ENCODE measurements at regions not wholly inside any gene's neighbourhood (a gene's known extent, or its start where the extent isn't known, plus 50 kb on each side); places are given as distances from the start of the nearest gene placed in this dataset.
"Not testable (repeated sequence)": the region's sequence is repeated elsewhere in the genome, so short reads cannot be mapped to it uniquely, and the experiment has no call there.

GRCh38 chr6:86780923-86781322 is 156.4 kb upstream of the HTR1E start:
- no peaks in the 10 kb centered on the region for H3K27me3 Mint-ChIP-seq
- H3K27ac Mint-ChIP-seq: no peak overlapping the region
- H3K4me1 Mint-ChIP-seq: no peaks in the 10 kb centered on the region
- no peaks in the 10 kb centered on the region for H3K9me3 Mint-ChIP-seq
- no peaks in the 10 kb centered on the region for H3K36me3 Mint-ChIP-seq
- H3K4me3 Mint-ChIP-seq: no peak overlapping the region

DNA sequence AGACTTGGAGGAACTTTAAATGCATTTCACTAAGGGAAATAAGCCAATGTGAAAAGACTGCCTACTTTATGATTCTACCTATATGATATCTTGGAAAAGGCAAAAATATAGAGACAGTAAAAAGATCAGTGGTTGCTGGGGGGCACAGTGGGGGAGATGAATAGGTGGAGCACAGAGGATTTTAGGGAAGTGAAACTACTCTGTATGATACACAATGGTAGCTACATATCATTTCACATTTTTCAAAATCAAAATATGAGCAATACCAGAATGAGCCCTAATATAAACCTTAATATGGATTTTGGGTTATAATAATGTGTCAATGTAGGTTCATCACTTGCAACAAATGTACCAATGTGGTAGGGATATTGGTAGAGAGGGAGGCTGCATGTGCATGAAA is 161.4 kb upstream of the HTR1E start:
- H3K36me3 Mint-ChIP-seq: no peaks in the 10 kb centered on the region
- H3K4me3 Mint-ChIP-seq: no peak overlapping the region
- H3K9me3 Mint-ChIP-seq: no peaks in the 10 kb centered on the region
- no peaks in the 10 kb centered on the region for H3K27me3 Mint-ChIP-seq
- no peak overlapping the region for H3K27ac Mint-ChIP-seq
- no peaks in the 10 kb centered on the region for H3K4me1 Mint-ChIP-seq

DNA sequence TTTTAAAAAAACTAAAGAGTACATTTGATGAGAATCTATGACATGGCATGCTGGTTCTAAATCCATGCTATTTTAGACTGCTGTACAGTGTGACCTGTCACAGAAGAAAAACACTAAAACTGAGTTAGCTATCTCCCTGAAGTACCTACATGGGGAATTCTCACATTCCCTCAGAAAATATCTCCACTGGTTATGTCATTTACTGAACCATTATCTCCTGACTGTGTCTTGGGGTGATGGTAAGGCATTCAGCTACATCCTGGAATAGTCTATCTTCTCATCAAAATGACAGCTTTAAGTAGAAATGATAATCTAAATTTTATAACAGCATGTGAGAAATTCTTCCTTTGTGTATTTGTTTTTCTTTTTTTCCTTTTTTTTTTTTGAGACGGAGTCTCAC is 172.1 kb upstream of the HTR1E start:
- Mint-ChIP-seq H3K27ac (no peak overlapping the region), H3K27me3 (no peaks in the 10 kb centered on the region), H3K4me1 (no peaks in the 10 kb centered on the region), H3K9me3 (peaks cover 7% of the 10 kb centered on the region), H3K36me3 (no peaks in the 10 kb centered on the region), H3K4me3 (no peak overlapping the region)

GRCh38 chr6:86759953-86760352 is 177.4 kb upstream of the HTR1E start:
- not testable (repeated sequence) for H3K4me1 Mint-ChIP-seq, H3K27ac Mint-ChIP-seq, H3K27me3 Mint-ChIP-seq, H3K4me3 Mint-ChIP-seq, H3K36me3 Mint-ChIP-seq
- H3K9me3 Mint-ChIP-seq: peaks cover 11% of the 10 kb centered on the region

- Mint-ChIP-seq H3K36me3 (no peaks in the 10 kb centered on the region), H3K4me1 (no peaks in the 10 kb centered on the region), H3K4me3 (no peak overlapping the region), H3K27me3 (no peaks in the 10 kb centered on the region), H3K9me3 (peaks cover 4% of the 10 kb centered on the region), H3K27ac (no peak overlapping the region)
These were observed 180.6 kb upstream of the HTR1E start for GRCh38 chr6:86756640-86757229.

DNA sequence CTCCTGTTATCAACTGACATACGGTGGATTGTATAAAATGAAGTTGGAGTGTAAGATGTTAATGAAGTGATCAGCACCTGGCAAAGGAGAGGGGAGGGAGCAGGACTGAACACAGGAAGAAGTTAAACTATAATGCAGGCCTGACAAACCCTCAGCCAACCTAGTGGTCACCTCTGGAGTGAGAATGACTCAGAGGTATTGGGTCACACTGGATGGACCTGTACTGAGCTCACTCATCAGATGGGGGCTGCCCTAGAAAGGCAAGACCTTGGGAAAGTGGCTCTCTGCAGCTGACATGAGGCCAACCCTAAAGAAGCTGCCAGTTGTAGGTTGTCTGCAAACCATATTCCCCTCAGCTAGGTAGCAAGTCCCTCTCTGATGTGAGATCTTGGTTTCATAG is 193.3 kb upstream of the HTR1E start:
- H3K27ac Mint-ChIP-seq: no peak overlapping the region
- no peaks in the 10 kb centered on the region for H3K36me3 Mint-ChIP-seq
- H3K27me3 Mint-ChIP-seq: peaks cover 2% of the 10 kb centered on the region
- no peaks in the 10 kb centered on the region for H3K4me1 Mint-ChIP-seq
- no peaks in the 10 kb centered on the region for H3K9me3 Mint-ChIP-seq
- no peak overlapping the region for H3K4me3 Mint-ChIP-seq

- no peak overlapping the region for H3K4me3 Mint-ChIP-seq
- H3K4me1 Mint-ChIP-seq: no peaks in the 10 kb centered on the region
- H3K27me3 Mint-ChIP-seq: no peaks in the 10 kb centered on the region
- peaks cover 10% of the 10 kb centered on the region for H3K9me3 Mint-ChIP-seq
- H3K36me3 Mint-ChIP-seq: no peaks in the 10 kb centered on the region
- no peak overlapping the region for H3K27ac Mint-ChIP-seq
These were observed 199.2 kb upstream of the HTR1E start for GRCh38 chr6:86738078-86738477.

DNA sequence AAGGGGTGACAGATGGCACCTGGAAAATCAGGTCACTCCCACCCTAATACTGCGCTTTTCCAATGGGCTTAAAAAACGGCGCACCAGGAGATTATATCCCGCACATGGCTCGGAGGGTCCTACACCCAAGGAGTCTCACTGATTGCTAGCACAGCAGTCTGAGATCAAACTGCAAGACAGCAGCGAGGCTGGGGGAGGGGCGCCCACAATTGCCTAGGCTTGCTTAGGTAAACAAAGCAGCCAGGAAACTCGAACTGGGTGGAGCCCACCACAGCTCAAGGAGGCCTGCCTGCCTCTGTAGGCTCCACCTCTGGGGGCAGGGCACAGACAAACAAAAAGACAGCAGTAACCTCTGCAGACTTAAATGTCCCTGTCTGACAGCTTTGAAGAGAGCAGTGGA is 205.7 kb upstream of the HTR1E start:
- H3K36me3 Mint-ChIP-seq, H3K27ac Mint-ChIP-seq, H3K27me3 Mint-ChIP-seq, H3K4me3 Mint-ChIP-seq, H3K4me1 Mint-ChIP-seq: not testable (repeated sequence)
- H3K9me3 Mint-ChIP-seq: peaks cover 16% of the 10 kb centered on the region

DNA sequence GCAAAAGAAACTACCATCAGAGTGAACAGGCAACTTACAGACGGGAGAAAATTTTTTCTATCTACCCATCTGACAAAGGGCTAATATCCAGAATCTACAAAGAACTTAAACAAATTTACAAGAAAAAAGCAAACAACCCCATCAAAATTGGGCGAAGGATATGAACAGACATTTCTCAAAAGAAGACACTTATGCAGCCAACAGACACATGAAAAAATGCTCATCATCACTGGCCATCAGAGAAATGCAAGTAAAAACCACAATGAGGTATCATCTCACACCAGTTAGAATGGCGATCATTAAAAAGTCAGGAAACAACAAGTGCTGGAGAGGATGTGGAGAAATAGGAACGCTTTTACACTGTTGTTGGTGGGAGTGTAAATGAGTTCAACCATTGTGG is 206.6 kb upstream of the HTR1E start:
- peaks cover 16% of the 10 kb centered on the region for H3K9me3 Mint-ChIP-seq
- not testable (repeated sequence) for H3K4me3 Mint-ChIP-seq, H3K4me1 Mint-ChIP-seq, H3K36me3 Mint-ChIP-seq, H3K27me3 Mint-ChIP-seq, H3K27ac Mint-ChIP-seq

DNA sequence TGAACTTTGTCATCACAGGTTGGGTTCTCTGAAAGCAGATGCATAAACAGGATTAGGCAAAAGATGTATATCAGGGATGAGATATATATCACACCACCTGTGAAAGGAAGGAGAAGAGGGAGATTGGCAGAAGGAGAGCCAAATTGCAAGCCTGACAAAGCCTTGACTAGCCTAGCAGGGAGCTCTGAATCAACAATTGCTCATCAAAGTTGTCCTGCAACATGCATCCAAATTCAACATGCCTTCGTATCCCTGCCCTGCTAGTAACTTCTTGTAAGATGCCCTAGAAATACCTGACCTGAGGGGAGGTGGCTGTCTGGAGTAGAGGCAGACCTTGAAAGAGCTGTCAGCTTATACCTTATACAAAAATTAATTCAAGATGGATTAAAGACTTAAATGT is 207.1 kb upstream of the HTR1E start:
- Mint-ChIP-seq H3K36me3 (no peaks in the 10 kb centered on the region), H3K27ac (no peak overlapping the region), H3K9me3 (peaks cover 16% of the 10 kb centered on the region), H3K27me3 (no peaks in the 10 kb centered on the region), H3K4me1 (no peaks in the 10 kb centered on the region), H3K4me3 (no peak overlapping the region)

DNA sequence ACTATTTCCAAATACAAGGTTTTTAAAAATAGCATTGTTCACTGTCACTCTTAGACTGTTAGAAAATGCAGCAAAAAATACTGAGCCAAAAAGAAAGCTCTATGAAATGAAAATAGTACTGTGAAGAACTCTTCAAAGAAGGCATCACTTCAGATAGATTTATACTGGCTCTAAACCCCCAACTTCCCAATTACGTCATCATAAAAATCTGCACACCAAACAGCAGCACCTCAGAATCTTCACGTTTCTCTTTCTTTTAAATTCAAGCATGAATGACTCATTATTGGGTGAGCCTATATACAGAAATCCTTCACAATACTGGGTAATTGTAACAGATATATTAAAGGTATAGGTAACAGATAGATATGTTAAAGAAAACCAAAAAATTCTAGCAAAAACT is 208.4 kb upstream of the HTR1E start:
- Mint-ChIP-seq H3K27ac (no peak overlapping the region), H3K4me3 (no peak overlapping the region), H3K36me3 (no peaks in the 10 kb centered on the region), H3K9me3 (peaks cover 15% of the 10 kb centered on the region), H3K4me1 (no peaks in the 10 kb centered on the region), H3K27me3 (no peaks in the 10 kb centered on the region)

GRCh38 chr6:86724695-86725094 is 212.6 kb upstream of the HTR1E start:
- no peaks in the 10 kb centered on the region for H3K27me3 Mint-ChIP-seq
- no peaks in the 10 kb centered on the region for H3K4me1 Mint-ChIP-seq
- no peak overlapping the region for H3K4me3 Mint-ChIP-seq
- no peak overlapping the region for H3K27ac Mint-ChIP-seq
- no peaks in the 10 kb centered on the region for H3K36me3 Mint-ChIP-seq
- H3K9me3 Mint-ChIP-seq: no peaks in the 10 kb centered on the region

- H3K27ac Mint-ChIP-seq: no peak overlapping the region
- H3K9me3 Mint-ChIP-seq: no peaks in the 10 kb centered on the region
- no peaks in the 10 kb centered on the region for H3K4me1 Mint-ChIP-seq
- no peaks in the 10 kb centered on the region for H3K36me3 Mint-ChIP-seq
- no peaks in the 10 kb centered on the region for H3K27me3 Mint-ChIP-seq
- H3K4me3 Mint-ChIP-seq: no peak overlapping the region
These were observed 213.6 kb upstream of the HTR1E start for GRCh38 chr6:86723729-86724128.

GRCh38 chr6:86723151-86723550 is 214.2 kb upstream of the HTR1E start:
- Mint-ChIP-seq H3K27ac (no peak overlapping the region), H3K36me3 (no peaks in the 10 kb centered on the region), H3K4me3 (no peak overlapping the region), H3K9me3 (no peaks in the 10 kb centered on the region), H3K4me1 (no peaks in the 10 kb centered on the region), H3K27me3 (no peaks in the 10 kb centered on the region)

GRCh38 chr6:86722131-86722530 is 215.2 kb upstream of the HTR1E start:
- H3K4me1 Mint-ChIP-seq: no peaks in the 10 kb centered on the region
- no peak overlapping the region for H3K27ac Mint-ChIP-seq
- no peak overlapping the region for H3K4me3 Mint-ChIP-seq
- no peaks in the 10 kb centered on the region for H3K27me3 Mint-ChIP-seq
- H3K36me3 Mint-ChIP-seq: no peaks in the 10 kb centered on the region
- no peaks in the 10 kb centered on the region for H3K9me3 Mint-ChIP-seq

- H3K4me3 Mint-ChIP-seq: no peak overlapping the region
- no peak overlapping the region for H3K27ac Mint-ChIP-seq
- no peaks in the 10 kb centered on the region for H3K4me1 Mint-ChIP-seq
- H3K27me3 Mint-ChIP-seq: no peaks in the 10 kb centered on the region
- no peaks in the 10 kb centered on the region for H3K36me3 Mint-ChIP-seq
- peaks cover 4% of the 10 kb centered on the region for H3K9me3 Mint-ChIP-seq
These were observed 221.7 kb upstream of the HTR1E start for GRCh38 chr6:86715676-86716075.

DNA sequence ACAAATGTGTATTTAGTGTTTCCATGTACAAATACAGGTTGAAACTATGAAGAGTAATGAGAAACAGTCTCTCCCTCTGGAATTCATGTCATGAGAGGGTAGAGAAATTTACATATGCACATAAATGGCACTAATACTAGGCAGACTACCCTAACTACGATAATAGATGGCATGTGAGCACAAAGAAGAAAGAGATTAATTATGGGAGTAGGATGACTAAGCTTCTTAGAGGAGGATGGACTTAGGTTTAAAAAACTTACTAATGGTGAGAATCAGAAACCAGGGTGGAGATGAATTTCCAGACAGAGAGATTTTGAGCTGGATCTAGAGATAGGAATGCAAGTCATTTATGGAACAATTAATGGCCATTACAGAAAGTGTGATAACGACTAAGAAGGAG is 225.3 kb upstream of the HTR1E start:
- Mint-ChIP-seq H3K27ac (no peak overlapping the region), H3K4me3 (no peak overlapping the region)

More for the DNA sequence above, 225.3 kb upstream of the HTR1E start:
- H3K36me3 Mint-ChIP-seq: no peaks in the 10 kb centered on the region
- peaks cover 4% of the 10 kb centered on the region for H3K9me3 Mint-ChIP-seq
- H3K27me3 Mint-ChIP-seq: no peaks in the 10 kb centered on the region
- H3K4me1 Mint-ChIP-seq: no peaks in the 10 kb centered on the region

Data from activated naive CD4-positive, alpha-beta T cell treated with anti-CD3 and anti-CD28 coated beads, Interleukin-2, amount 50 U/mL, for 24 hours (primary cell).